ENCODE measurements at regions not wholly inside any gene's neighbourhood (a gene's known extent, or its start where the extent isn't known, plus 50 kb on each side); places are given as distances from the start of the nearest gene placed in this dataset.

DNA sequence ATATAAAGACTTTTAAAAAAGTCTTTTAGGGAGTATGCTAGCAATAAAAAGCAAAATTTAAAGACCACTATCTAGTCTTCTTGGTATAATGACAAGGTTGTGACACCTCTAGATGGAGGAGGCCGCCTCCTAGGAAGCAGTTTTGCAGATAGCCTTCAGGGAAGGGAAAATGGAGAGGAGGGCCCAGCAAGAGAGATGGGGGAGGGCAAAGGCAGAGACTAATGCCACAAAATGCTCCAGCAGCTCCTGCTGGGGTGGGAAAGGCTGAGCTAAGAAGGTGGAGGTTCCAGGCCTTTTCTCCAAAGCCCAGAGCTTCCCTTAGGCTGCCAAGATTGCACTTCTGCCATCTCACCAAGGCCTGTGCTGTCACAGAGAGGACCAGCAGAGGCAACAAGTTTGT, 153.9 kb upstream of the THSD7B start:
- DNase-seq (ENCODE audit: extremely low read depth, low read depth), result no peak
- TF ChIP-seq, protein P1, sequence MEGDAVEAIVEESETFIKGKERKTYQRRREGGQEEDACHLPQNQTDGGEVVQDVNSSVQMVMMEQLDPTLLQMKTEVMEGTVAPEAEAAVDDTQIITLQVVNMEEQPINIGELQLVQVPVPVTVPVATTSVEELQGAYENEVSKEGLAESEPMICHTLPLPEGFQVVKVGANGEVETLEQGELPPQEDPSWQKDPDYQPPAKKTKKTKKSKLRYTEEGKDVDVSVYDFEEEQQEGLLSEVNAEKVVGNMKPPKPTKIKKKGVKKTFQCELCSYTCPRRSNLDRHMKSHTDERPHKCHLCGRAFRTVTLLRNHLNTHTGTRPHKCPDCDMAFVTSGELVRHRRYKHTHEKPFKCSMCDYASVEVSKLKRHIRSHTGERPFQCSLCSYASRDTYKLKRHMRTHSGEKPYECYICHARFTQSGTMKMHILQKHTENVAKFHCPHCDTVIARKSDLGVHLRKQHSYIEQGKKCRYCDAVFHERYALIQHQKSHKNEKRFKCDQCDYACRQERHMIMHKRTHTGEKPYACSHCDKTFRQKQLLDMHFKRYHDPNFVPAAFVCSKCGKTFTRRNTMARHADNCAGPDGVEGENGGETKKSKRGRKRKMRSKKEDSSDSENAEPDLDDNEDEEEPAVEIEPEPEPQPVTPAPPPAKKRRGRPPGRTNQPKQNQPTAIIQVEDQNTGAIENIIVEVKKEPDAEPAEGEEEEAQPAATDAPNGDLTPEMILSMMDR (IDR thresholded peaks at IDR 0.05; ENCODE audit: low read depth, low read length, missing control alignments), result no peak
- no peak overlapping the region for H3K4me3 ChIP-seq (replicated peaks; ENCODE audit: low read depth, low read length)

DNA sequence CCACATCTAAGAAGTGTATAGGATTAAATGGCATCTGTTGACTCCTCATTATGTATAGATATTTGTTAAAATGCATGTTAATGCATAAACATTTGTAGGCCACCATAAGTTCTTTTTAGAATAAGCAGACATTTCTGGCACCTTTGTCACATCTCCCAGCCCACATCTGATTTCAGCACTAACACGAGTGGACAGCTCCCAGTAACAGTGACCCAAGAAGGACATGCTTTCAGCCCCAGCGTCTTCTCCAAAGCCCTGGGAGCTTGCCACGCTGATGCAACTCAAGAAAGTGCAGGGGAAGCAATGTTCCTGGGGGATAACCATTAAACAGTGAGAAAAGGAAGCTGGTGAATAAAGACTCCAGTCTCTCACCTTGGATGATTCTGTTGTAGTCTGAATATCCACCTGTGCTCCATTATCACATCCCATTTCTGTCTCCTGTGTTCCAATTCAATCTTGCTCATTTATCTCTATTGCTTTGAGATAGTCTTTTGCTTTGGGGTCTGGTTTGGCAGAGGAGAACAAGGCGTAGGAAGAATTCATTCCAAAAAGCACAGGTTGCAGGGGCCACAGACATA, 182.6 kb upstream of the THSD7B start:
- H3K4me3 ChIP-seq (replicated peaks; ENCODE audit: low read depth, low read length), result no peak overlapping the region
- peak; percentile 1 for DNase-seq (ENCODE audit: extremely low read depth, low read depth)
- TF ChIP-seq, protein P1 (IDR thresholded peaks at IDR 0.05; ENCODE audit: low read depth, low read length, missing control alignments), result no peak

DNA sequence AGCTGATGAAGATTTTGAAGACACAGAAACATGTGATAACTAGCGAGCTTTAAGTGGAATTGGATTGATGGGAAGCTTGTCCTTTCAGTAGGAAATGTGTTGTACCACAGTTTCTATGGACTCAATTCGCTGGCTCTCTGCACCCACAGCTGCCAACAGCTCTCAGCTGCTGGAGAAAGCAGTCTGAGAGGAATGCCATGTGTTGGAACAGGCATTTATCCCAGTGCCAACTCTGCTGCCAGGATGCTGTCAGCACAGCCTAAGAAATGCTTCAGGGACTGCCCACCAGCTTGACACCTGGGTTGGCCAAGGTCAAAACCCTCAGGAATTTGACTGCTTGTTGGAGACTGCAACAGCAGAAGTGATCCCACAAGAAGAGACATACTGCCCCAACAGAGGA, 193.0 kb upstream of the THSD7B start:
- DNase-seq (ENCODE audit: extremely low read depth, low read depth), result no peak
- TF ChIP-seq, protein P1 (IDR thresholded peaks at IDR 0.05; ENCODE audit: low read depth, low read length, missing control alignments), result no peak
- no peak overlapping the region for H3K4me3 ChIP-seq (replicated peaks; ENCODE audit: low read depth, low read length)

DNA sequence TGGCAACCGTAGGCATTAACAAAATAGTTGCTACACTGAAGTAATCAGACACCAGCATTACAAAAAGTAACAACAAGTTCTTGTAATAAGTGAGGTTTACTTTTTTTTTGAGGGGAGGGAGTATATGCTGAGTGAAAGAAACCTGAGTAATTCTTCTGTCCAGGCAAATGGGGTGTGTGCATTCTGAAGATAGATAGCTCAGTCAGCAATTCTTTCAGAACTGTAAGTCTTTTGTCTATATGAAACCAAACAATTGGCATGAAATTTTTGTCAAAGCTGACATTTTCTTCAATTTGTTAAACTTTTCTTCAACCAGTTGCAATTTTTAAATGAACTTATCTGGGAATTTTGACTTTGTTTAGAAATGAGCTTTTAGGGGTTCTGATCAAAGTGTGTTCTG, 208.1 kb upstream of the THSD7B start:
- DNase-seq (ENCODE audit: extremely low read depth, low read depth), result no peak
- TF ChIP-seq, protein P1 (IDR thresholded peaks at IDR 0.05; ENCODE audit: low read depth, low read length, missing control alignments), result no peak
- no peak overlapping the region for H3K4me3 ChIP-seq (replicated peaks; ENCODE audit: low read depth, low read length)

DNA sequence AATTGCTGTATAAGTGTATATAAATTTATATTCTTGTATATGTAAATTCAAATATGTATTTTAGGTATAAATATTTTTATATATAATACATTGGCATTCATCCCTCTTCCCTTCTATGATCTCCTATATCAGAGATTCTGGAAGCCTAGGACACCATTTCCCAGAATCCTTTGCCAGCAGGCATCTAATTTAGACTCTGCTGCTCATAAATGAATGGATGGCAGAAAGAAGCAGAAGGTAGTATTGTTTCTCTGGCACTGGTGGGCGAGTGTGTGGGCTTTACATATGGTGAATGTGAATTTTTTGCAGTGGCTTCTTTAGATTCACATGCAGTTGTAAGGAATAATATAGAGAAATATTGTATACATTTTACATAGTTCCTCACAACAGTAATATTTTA, 215.2 kb upstream of the THSD7B start:
- TF ChIP-seq, protein P1 (IDR thresholded peaks at IDR 0.05; ENCODE audit: low read depth, low read length, missing control alignments), result no peak
- no peak overlapping the region for H3K4me3 ChIP-seq (replicated peaks; ENCODE audit: low read depth, low read length)
- no peak for DNase-seq (ENCODE audit: extremely low read depth, low read depth)

DNA sequence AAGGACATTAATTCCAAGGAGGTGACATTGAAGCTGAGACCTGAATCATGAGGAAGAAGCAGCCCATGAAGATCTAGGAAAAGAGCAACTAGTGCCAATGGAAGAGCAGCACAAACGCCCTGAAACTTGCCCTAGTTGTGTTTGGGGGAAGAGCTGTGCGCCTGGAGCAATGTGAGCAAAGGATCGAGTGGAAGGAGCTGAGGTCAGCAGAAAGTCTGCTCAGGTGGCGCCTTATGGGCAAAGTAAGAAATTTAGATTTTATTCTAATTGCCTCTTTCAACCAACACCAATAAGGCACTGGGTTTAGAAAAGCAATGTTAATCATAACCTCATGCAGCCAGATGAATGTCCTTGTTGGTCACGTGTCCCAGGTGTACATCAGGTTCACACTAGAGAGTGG, 226.0 kb upstream of the THSD7B start:
- TF ChIP-seq, protein P1 (IDR thresholded peaks at IDR 0.05; ENCODE audit: low read depth, low read length, missing control alignments), result no peak
- H3K4me3 ChIP-seq (replicated peaks; ENCODE audit: low read depth, low read length), result no peak overlapping the region
- no peak for DNase-seq (ENCODE audit: extremely low read depth, low read depth)

DNA sequence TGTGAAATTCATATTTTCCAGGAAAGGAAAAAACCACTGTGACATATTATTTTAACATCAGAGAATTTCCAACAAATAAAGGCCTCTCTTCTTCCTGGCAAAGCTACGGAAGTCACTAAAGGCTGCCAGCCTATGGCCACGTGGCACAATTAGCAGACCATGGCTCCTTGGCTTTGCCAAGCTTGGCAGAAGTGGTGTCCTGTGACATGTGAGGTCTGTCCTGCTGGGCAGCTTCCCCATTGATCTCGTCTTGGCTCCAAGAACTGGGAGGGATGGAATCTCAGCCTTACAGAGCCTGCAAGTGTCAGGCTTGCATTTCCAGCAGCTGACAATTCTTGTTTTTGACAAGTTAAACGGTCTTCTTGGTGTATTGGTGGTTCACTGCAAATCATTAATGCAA, 226.9 kb upstream of the THSD7B start:
- no peak overlapping the region for H3K4me3 ChIP-seq (replicated peaks; ENCODE audit: low read depth, low read length)
- TF ChIP-seq, protein P1 (IDR thresholded peaks at IDR 0.05; ENCODE audit: low read depth, low read length, missing control alignments), result no peak
- no peak for DNase-seq (ENCODE audit: extremely low read depth, low read depth)

Measured in HFF-Myc (cell line).